Liver (tissue), 8 donors: ENCODE measurements at regions not wholly inside any gene's neighbourhood (a gene's known extent, or its start where the extent isn't known, plus 50 kb on each side); places are given as distances from the start of the nearest gene placed in this dataset.

Experiments used
- DNase-seq: peaks from one replicate; pipeline ENCODE4 v3.0.0-alpha.2; 2017; ENCODE audit warnings: low spot score
- H3K27ac ChIP-seq, 2 donors: one replicate each; pipeline ENCODE4 v1.7.0; 2013; ENCODE audit warnings: inconsistent platforms in 2 of 2, low read length in 2 of 2, control low read depth in 1 of 2, low read depth in 1 of 2, mild to moderate bottlenecking in 1 of 2
- H3K27me3 ChIP-seq, 4 donors: one replicate each; pipeline versions ENCODE4 v1.6.1 to v1.7.0; 2013; ENCODE audit warnings: low read length in 3 of 4, inconsistent platforms in 1 of 4, mild to moderate bottlenecking in 1 of 4, moderate library complexity in 1 of 4; ENCODE audit not compliant: control insufficient read depth in 4 of 4, insufficient read depth in 4 of 4
- H3K36me3 ChIP-seq, 4 donors: one replicate each; pipeline versions ENCODE4 v1.6.1 to v1.7.0; 2013; ENCODE audit warnings: low read length in 3 of 4, mild to moderate bottlenecking in 3 of 4, low read depth in 1 of 4, moderate library complexity in 1 of 4; ENCODE audit not compliant: control insufficient read depth in 4 of 4, insufficient read depth in 3 of 4
- H3K4me1 ChIP-seq, 4 donors: one replicate each; pipeline versions ENCODE4 v1.6.1 to v1.7.0; 2013; ENCODE audit warnings: low read length in 3 of 4, mild to moderate bottlenecking in 3 of 4, moderate library complexity in 1 of 4; ENCODE audit not compliant: control insufficient read depth in 4 of 4, insufficient read depth in 4 of 4
- H3K4me3 ChIP-seq, 3 donors: one replicate each; pipeline versions ENCODE4 v1.6.1 to v1.7.0; 2013; ENCODE audit warnings: low read length in 3 of 3, control low read depth in 1 of 3, low read depth in 1 of 3, mild to moderate bottlenecking in 1 of 3
- H3K9ac ChIP-seq, 2 donors: one replicate each; pipeline ENCODE4 v1.7.0; 2013; ENCODE audit warnings: low read length in 2 of 2, mild to moderate bottlenecking in 2 of 2, moderate library complexity in 2 of 2, control low read depth in 1 of 2, low read depth in 1 of 2
- H3K9me3 ChIP-seq, 4 donors: one replicate each; pipeline versions ENCODE4 v1.6.1 to v1.7.0; 2013; ENCODE audit warnings: low read length in 3 of 4; ENCODE audit not compliant: control insufficient read depth in 4 of 4
- CTCF ChIP-seq: fragments of 150-350 bp; IDR thresholded peaks from 2 replicates; pipeline ENCODE4 v1.5.1; 2017; ENCODE audit warnings: improper control_type of control experiment, low read depth, low read length; ENCODE audit not compliant: missing input control
- EGR1 ChIP-seq, 2 donors: IDR thresholded peaks; 2 replicates each; pipeline ENCODE4 v1.6.1; 2016 to 2018; ENCODE audit warnings: antibody characterized with exemption in 2 of 2, low read depth in 2 of 2
- GABPA ChIP-seq, 2 donors: IDR thresholded peaks in 1 of 2; conservative IDR thresholded peaks in 1 of 2; 2 replicates each; pipeline ENCODE4 v1.6.1; 2016; ENCODE audit warnings: antibody characterized with exemption in 2 of 2, mild to moderate bottlenecking in 1 of 2, moderate library complexity in 1 of 2
- HNF4G ChIP-seq: IDR thresholded peaks from 2 replicates; pipeline ENCODE4 v1.6.1; 2016; ENCODE audit warnings: antibody characterized with exemption
- JUND ChIP-seq, 2 donors: IDR thresholded peaks; 2 replicates each; pipeline ENCODE4 v1.6.1; 2016; ENCODE audit warnings: antibody characterized with exemption in 2 of 2
- NR2F2 ChIP-seq: IDR thresholded peaks from 2 replicates; pipeline ENCODE4 v1.6.1; 2016; ENCODE audit warnings: antibody characterized with exemption
- RAD21 ChIP-seq, 2 donors: IDR thresholded peaks; 2 replicates each; pipeline ENCODE4 v1.6.1; 2016; ENCODE audit warnings: antibody characterized with exemption in 2 of 2, mild to moderate bottlenecking in 2 of 2
- REST ChIP-seq: IDR thresholded peaks from 2 replicates; pipeline ENCODE4 v1.6.1; 2016; ENCODE audit warnings: antibody characterized with exemption, mild to moderate bottlenecking
- SP1 ChIP-seq: IDR thresholded peaks from 2 replicates; pipeline ENCODE4 v1.6.1; 2018; ENCODE audit warnings: antibody characterized with exemption, mild to moderate bottlenecking
- TAF1 ChIP-seq: conservative IDR thresholded peaks from 2 replicates; pipeline ENCODE4 v1.6.1; 2016; ENCODE audit warnings: antibody characterized with exemption, mild to moderate bottlenecking
- YY1 ChIP-seq: IDR thresholded peaks from 2 replicates; pipeline ENCODE4 v1.6.1; 2016; ENCODE audit warnings: antibody characterized with exemption, mild to moderate bottlenecking
- ZBTB33 ChIP-seq: IDR thresholded peaks from 2 replicates; pipeline ENCODE4 v1.6.1; 2016; ENCODE audit warnings: antibody characterized with exemption
- WGBS: extraction: QIAGEN DNeasy Blood & Tissue Kit; methylation state at CpG from one replicate; pipeline ENCODE4 v1.1.7; 2013; 5-methylcytosine and 5-hydroxymethylcytosine counted together
- donor health status: healthy.
- donor health status: healthy.
- donor health status: healthy.
- donor health status: healthy.
- donor health status: healthy.

- no peak for TF ChIP-seq SP1
- TF ChIP-seq TAF1, result no peak
- TF ChIP-seq RAD21 (IDR thresholded peaks at IDR 0.05), result no peak
- TF ChIP-seq CTCF, result no peak
- TF ChIP-seq JUND (IDR thresholded peaks at IDR 0.05), result no peak
- no peak for TF ChIP-seq HNF4G
- TF ChIP-seq NR2F2, result no peak
- TF ChIP-seq ZBTB33, result no peak
- TF ChIP-seq GABPA (IDR thresholded peaks at IDR 0.05 in 1 of 2, conservative IDR thresholded peaks at IDR 0.05 in 1 of 2), result no peak
- TF ChIP-seq REST, result no peak
- H3K27ac ChIP-seq, result no peak overlapping the region
- H3K4me1 ChIP-seq, result no peaks in the 10 kb centered on the region
- peaks cover 0 to 2% (median 0%) of the 10 kb centered on the region in 4 donors for H3K36me3 ChIP-seq
- H3K9me3 ChIP-seq, result no peaks in the 10 kb centered on the region
- WGBS, result 91% methylated on average over 9 of the region's 9 CpGs
- no peaks in the 10 kb centered on the region for H3K27me3 ChIP-seq
- no peak overlapping the region for H3K9ac ChIP-seq
- no peak overlapping the region for H3K4me3 ChIP-seq
- DNase-seq, result no peak
These were observed 110.5 kb upstream of the MTHFD1L start for GRCh38 chr6:150755042-150755441.

GRCh38 chr6:150755524-150755923, 110.0 kb upstream of the MTHFD1L start:
- DNase-seq, result no peak
- Histone ChIP-seq H3K27me3 (no peaks in the 10 kb centered on the region), H3K9ac (no peak overlapping the region), H3K4me3 (no peak overlapping the region), H3K9me3 (no peaks in the 10 kb centered on the region), H3K4me1 (no peaks in the 10 kb centered on the region), H3K27ac (no peak overlapping the region), H3K36me3 (peaks cover 0 to 2% (median 0%) of the 10 kb centered on the region in 4 donors)
- TF ChIP-seq YY1 (no peak), SP1 (no peak), EGR1 (IDR thresholded peaks at IDR 0.05; ENCODE audit: low read depth in 2 of 2) (no peak), RAD21 (IDR thresholded peaks at IDR 0.05) (no peak), CTCF (no peak), ZBTB33 (no peak), TAF1 (no peak)
- WGBS, result 86% methylated on average over 10 of the region's 10 CpGs
